ENCODE measurements at regions not wholly inside any gene's neighbourhood (a gene's known extent, or its start where the extent isn't known, plus 50 kb on each side); places are given as distances from the start of the nearest gene placed in this dataset.
"Not testable (repeated sequence)": the region's sequence is repeated elsewhere in the genome, so short reads cannot be mapped to it uniquely, and the experiment has no call there.

- Histone ChIP-seq H2AFZ (ENCODE audit: low read depth, low read length) (no peak overlapping the region), H3K79me2 (ENCODE audit: insufficient read depth, low read length) (no peaks in the 10 kb centered on the region), H3K27me3 (ENCODE audit: insufficient read depth, low read length, poor library complexity) (peaks cover 20% of the 10 kb centered on the region), H3K9ac (ENCODE audit: low read depth, low read length) (no peak overlapping the region), H3K36me3 (ENCODE audit: insufficient read depth, low read length) (no peaks in the 10 kb centered on the region), H3K4me1 (ENCODE audit: insufficient read depth, low read length) (no peaks in the 10 kb centered on the region), H3K4me3 (ENCODE audit: low read depth in 1 of 2, low read length in 2 of 2) (no peak overlapping the region), H3K27ac (ENCODE audit: low read length) (no peak overlapping the region), H3K4me2 (ENCODE audit: insufficient read depth, low read length) (no peak overlapping the region), H4K20me1 (ENCODE audit: insufficient read depth, low read length) (no peaks in the 10 kb centered on the region), H3K9me3 (ENCODE audit: insufficient read depth, low read length, severe bottlenecking) (no peaks in the 10 kb centered on the region)
- no peak for TF ChIP-seq CTCF (IDR thresholded peaks at IDR 0.05; ENCODE audit: borderline replicate concordance, extremely low read depth, low read length, poor library complexity, severe bottlenecking)
- TF ChIP-seq EZH2 (IDR thresholded peaks at IDR 0.05; ENCODE audit: borderline replicate concordance, low read depth, low read length, severe bottlenecking) = no peak
- DNase-seq = no peak
- ATAC-seq (ENCODE audit: insufficient read depth, low read depth) = no peak
Observed at GRCh38 chr20:11995805-11996567, 78.3 kb downstream of the BTBD3 start.

- DNase-seq; H3K79me2 ChIP-seq (ENCODE audit: insufficient read depth, low read length); H3K27ac ChIP-seq (ENCODE audit: low read length); H3K4me3 ChIP-seq (ENCODE audit: low read depth in 1 of 2, low read length in 2 of 2); H3K9me3 ChIP-seq (ENCODE audit: insufficient read depth, low read length, severe bottlenecking); H3K4me1 ChIP-seq (ENCODE audit: insufficient read depth, low read length); ATAC-seq (ENCODE audit: insufficient read depth, low read depth); H3K9ac ChIP-seq (ENCODE audit: low read depth, low read length); H3K4me2 ChIP-seq (ENCODE audit: insufficient read depth, low read length); H4K20me1 ChIP-seq (ENCODE audit: insufficient read depth, low read length); H2AFZ ChIP-seq (ENCODE audit: low read depth, low read length); H3K27me3 ChIP-seq (ENCODE audit: insufficient read depth, low read length, poor library complexity); H3K36me3 ChIP-seq (ENCODE audit: insufficient read depth, low read length): not testable (repeated sequence)
Observed at GRCh38 chr20:12004776-12005175, 87.1 kb downstream of the BTBD3 start.

- ATAC-seq (ENCODE audit: insufficient read depth, low read depth) = peak; percentile 92
- Histone ChIP-seq H3K9me3 (ENCODE audit: insufficient read depth, low read length, severe bottlenecking) (no peaks in the 10 kb centered on the region), H3K9ac (ENCODE audit: low read depth, low read length) (no peak overlapping the region), H2AFZ (ENCODE audit: low read depth, low read length) (0 out of 2 replicates have a peak overlapping the region, but pooled peaks have one; percentile 43), H3K4me3 (ENCODE audit: low read depth in 1 of 2, low read length in 2 of 2) (no peak overlapping the region), H3K27ac (ENCODE audit: low read length) (no peak overlapping the region), H3K79me2 (ENCODE audit: insufficient read depth, low read length) (no peaks in the 10 kb centered on the region), H3K36me3 (ENCODE audit: insufficient read depth, low read length) (no peaks in the 10 kb centered on the region), H3K4me2 (ENCODE audit: insufficient read depth, low read length) (no peak overlapping the region), H4K20me1 (ENCODE audit: insufficient read depth, low read length) (no peaks in the 10 kb centered on the region), H3K27me3 (ENCODE audit: insufficient read depth, low read length, poor library complexity) (peaks cover 3% of the 10 kb centered on the region), H3K4me1 (ENCODE audit: insufficient read depth, low read length) (no peaks in the 10 kb centered on the region)
- TF ChIP-seq CTCF (IDR thresholded peaks at IDR 0.05; ENCODE audit: borderline replicate concordance, extremely low read depth, low read length, poor library complexity, severe bottlenecking) (peak; percentile 97), EZH2 (IDR thresholded peaks at IDR 0.05; ENCODE audit: borderline replicate concordance, low read depth, low read length, severe bottlenecking) (no peak)
- DNase-seq = peak; percentile 61
Observed at GRCh38 chr20:12012241-12013222, 94.8 kb downstream of the BTBD3 start.

DNA sequence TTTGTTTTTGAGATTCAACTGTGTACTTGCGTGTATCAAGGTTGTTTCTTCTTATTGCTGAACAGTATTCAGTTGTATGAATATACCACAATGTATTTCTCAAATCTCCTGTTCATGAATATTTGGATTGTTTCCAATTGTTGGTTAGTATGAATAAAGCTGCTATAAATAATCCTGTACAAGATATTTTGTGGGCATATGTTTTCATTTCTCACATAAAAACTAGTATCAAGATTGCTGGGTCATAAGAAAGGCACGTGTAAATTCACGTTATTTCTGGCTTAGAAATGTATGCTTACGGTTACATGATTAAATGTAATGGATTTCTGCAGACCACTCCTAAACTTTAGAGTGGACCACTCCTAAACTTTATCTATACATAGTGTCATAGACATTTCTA is 96.6 kb downstream of the BTBD3 start:
- Histone ChIP-seq H3K9ac (ENCODE audit: low read depth, low read length) (no peak overlapping the region), H2AFZ (ENCODE audit: low read depth, low read length) (no peak overlapping the region), H3K27me3 (ENCODE audit: insufficient read depth, low read length, poor library complexity) (peaks cover 3% of the 10 kb centered on the region), H3K27ac (ENCODE audit: low read length) (no peak overlapping the region), H3K9me3 (ENCODE audit: insufficient read depth, low read length, severe bottlenecking) (no peaks in the 10 kb centered on the region), H3K36me3 (ENCODE audit: insufficient read depth, low read length) (no peaks in the 10 kb centered on the region), H3K4me3 (ENCODE audit: low read depth in 1 of 2, low read length in 2 of 2) (no peak overlapping the region), H4K20me1 (ENCODE audit: insufficient read depth, low read length) (no peaks in the 10 kb centered on the region), H3K4me2 (ENCODE audit: insufficient read depth, low read length) (no peak overlapping the region), H3K4me1 (ENCODE audit: insufficient read depth, low read length) (no peaks in the 10 kb centered on the region), H3K79me2 (ENCODE audit: insufficient read depth, low read length) (no peaks in the 10 kb centered on the region)
- no peak for DNase-seq
- no peak for ATAC-seq (ENCODE audit: insufficient read depth, low read depth)
- no peak for TF ChIP-seq CTCF (IDR thresholded peaks at IDR 0.05; ENCODE audit: borderline replicate concordance, extremely low read depth, low read length, poor library complexity, severe bottlenecking)
- TF ChIP-seq EZH2 (IDR thresholded peaks at IDR 0.05; ENCODE audit: borderline replicate concordance, low read depth, low read length, severe bottlenecking) = no peak
